WTC11 (cell line): ENCODE measurements at regions not wholly inside any gene's neighbourhood (a gene's known extent, or its start where the extent isn't known, plus 50 kb on each side); places are given as distances from the start of the nearest gene placed in this dataset.

Experiments used
- ATF3 ChIP-seq: sonication (generic); formaldehyde crosslinking; conservative IDR thresholded peaks from 2 replicates; pipeline ENCODE4 v1.8.1; 2022; ENCODE audit warnings: mild to moderate bottlenecking, missing genetic modification reagents
- CTCF ChIP-seq: fragments of 200-600 bp; IDR thresholded peaks from 2 replicates; pipeline ENCODE4 v1.8.0; 2022; ENCODE audit warnings: antibody characterized with exemption

DNA sequence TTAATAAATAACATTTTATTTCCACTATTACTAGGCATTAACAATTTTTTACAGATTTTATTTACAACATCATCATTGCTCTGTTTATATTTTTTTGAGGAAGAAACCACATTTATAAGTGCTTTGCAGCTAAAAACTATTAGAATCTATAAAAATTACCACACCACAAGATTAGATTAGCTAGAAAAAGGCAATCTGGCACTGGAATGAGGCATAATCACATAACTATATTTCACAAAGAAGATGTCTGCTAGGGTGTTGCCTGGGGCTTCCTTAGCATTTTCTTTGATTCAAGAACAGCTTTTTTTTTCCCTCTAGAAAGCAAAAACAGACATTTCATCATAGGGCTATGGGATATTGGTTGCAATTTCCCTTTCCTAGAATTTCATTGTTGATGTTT lies 2169.2 kb downstream of the MRPL39 start:
- TF ChIP-seq CTCF (no peak), ATF3 (no peak)
